22Rv1 (cell line): ENCODE measurements at regions not wholly inside any gene's neighbourhood (a gene's known extent, or its start where the extent isn't known, plus 50 kb on each side); places are given as distances from the start of the nearest gene placed in this dataset.

Experiments used
- ZFX ChIP-seq: fragments of 450-650 bp; IDR thresholded peaks from 2 replicates; pipeline ENCODE4 v1.6.1; 2017; ENCODE audit warnings: antibody characterized with exemption, borderline replicate concordance
- TF ChIP-seq, protein P1 (sequence below): fragments of 450-650 bp; IDR thresholded peaks from 2 replicates; pipeline ENCODE4 v1.5.1; 2017; ENCODE audit warnings: mild to moderate bottlenecking

DNA sequence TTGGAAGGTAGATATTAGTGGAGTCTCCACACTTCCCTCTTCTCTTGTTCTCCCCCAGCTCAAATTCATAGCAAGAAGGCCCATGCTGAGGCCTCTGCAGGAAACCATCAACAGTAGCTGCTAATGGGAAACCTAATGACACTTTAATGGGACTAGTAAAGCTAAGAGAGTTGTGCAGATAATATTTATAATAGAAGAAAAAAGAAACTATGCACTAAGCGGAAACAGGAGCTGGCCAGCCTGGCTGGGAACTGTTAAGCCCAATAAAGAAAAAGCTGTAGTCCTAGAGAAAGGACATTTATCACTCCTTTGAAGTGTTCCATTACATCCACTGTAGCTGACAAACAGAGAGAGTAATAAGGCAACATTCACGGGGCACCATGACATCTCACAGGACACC, 229.6 kb downstream of the IGSF11 start:
- TF ChIP-seq, protein P1, sequence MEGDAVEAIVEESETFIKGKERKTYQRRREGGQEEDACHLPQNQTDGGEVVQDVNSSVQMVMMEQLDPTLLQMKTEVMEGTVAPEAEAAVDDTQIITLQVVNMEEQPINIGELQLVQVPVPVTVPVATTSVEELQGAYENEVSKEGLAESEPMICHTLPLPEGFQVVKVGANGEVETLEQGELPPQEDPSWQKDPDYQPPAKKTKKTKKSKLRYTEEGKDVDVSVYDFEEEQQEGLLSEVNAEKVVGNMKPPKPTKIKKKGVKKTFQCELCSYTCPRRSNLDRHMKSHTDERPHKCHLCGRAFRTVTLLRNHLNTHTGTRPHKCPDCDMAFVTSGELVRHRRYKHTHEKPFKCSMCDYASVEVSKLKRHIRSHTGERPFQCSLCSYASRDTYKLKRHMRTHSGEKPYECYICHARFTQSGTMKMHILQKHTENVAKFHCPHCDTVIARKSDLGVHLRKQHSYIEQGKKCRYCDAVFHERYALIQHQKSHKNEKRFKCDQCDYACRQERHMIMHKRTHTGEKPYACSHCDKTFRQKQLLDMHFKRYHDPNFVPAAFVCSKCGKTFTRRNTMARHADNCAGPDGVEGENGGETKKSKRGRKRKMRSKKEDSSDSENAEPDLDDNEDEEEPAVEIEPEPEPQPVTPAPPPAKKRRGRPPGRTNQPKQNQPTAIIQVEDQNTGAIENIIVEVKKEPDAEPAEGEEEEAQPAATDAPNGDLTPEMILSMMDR, result no peak
- no peak for TF ChIP-seq ZFX
